ENCODE measurements at regions not wholly inside any gene's neighbourhood (a gene's known extent, or its start where the extent isn't known, plus 50 kb on each side); places are given as distances from the start of the nearest gene placed in this dataset.

- Histone ChIP-seq H3K27ac (no peak overlapping the region), H3K36me3 (replicated peaks in 1 of 2) (no peaks in the 10 kb centered on the region), H3K27me3 (no peaks in the 10 kb centered on the region), H3K4me1 (replicated peaks in 1 of 2) (no peaks in the 10 kb centered on the region), H3K9me3 (replicated peaks in 1 of 3) (no peaks in the 10 kb centered on the region), H3K4me3 (no peak overlapping the region)
- intact Hi-C loops (cut with DNase I): no loop called here
- DNase-seq: no peak
- 71 to 84% (median 75%) methylated on average over 5 of the region's 5 CpGs for WGBS, 4 donors
- TF ChIP-seq POLR2A (IDR thresholded peaks at IDR 0.05) (no peak), CTCF (IDR thresholded peaks at IDR 0.05) (no peak)
Measured at GRCh38 chr3:59425942-59426341, 376.1 kb upstream of the CFAP20DC start.

- Histone ChIP-seq H3K4me3 (no peak overlapping the region), H3K36me3 (replicated peaks in 1 of 2) (no peaks in the 10 kb centered on the region), H3K27me3 (no peaks in the 10 kb centered on the region), H3K9me3 (replicated peaks in 1 of 3) (no peaks in the 10 kb centered on the region), H3K4me1 (replicated peaks in 1 of 2) (no peaks in the 10 kb centered on the region), H3K27ac (no peak overlapping the region)
- 40 to 54% (median 51%) methylated on average over 8 of the region's 8 CpGs for WGBS, 4 donors
- TF ChIP-seq CTCF (IDR thresholded peaks at IDR 0.05): no peak
- no peak for TF ChIP-seq POLR2A (IDR thresholded peaks at IDR 0.05)
- intact Hi-C loops (cut with DNase I): no loop called here
- no peak for DNase-seq
Measured at GRCh38 chr3:59425371-59425770, 375.5 kb upstream of the CFAP20DC start.

- H3K36me3 ChIP-seq (replicated peaks in 1 of 2): no peaks in the 10 kb centered on the region
- H3K4me3 ChIP-seq: no peak overlapping the region
- H3K9me3 ChIP-seq (replicated peaks in 1 of 3): no peaks in the 10 kb centered on the region
- intact Hi-C loops (cut with DNase I): no loop called here
- H3K4me1 ChIP-seq (replicated peaks in 1 of 2): no peaks in the 10 kb centered on the region
- H3K27me3 ChIP-seq: no peaks in the 10 kb centered on the region
- no peak for DNase-seq
- H3K27ac ChIP-seq: no peak overlapping the region
- TF ChIP-seq POLR2A (IDR thresholded peaks at IDR 0.05) (no peak), CTCF (IDR thresholded peaks at IDR 0.05) (no peak)
- 73 to 81% (median 77%) methylated on average over 10 of the region's 10 CpGs for WGBS, 4 donors
Measured at GRCh38 chr3:59424268-59425010, 374.6 kb upstream of the CFAP20DC start.

GRCh38 chr3:59423707-59424106 lies 373.9 kb upstream of the CFAP20DC start:
- H3K4me1 ChIP-seq (replicated peaks in 1 of 2): no peaks in the 10 kb centered on the region
- H3K4me3 ChIP-seq: no peak overlapping the region
- intact Hi-C loops (cut with DNase I): no loop called here
- no peak for TF ChIP-seq CTCF (IDR thresholded peaks at IDR 0.05)
- TF ChIP-seq POLR2A (IDR thresholded peaks at IDR 0.05): no peak
- H3K27me3 ChIP-seq: no peaks in the 10 kb centered on the region
- 85 to 91% (median 86%) methylated on average over 11 of the region's 11 CpGs for WGBS, 4 donors
- no peak for DNase-seq
- H3K36me3 ChIP-seq (replicated peaks in 1 of 2): no peaks in the 10 kb centered on the region
- H3K27ac ChIP-seq: no peak overlapping the region
- no peaks in the 10 kb centered on the region for H3K9me3 ChIP-seq (replicated peaks in 1 of 3)
